Activated CD4-positive, alpha-beta T cell treated with anti-CD3 and anti-CD28 coated beads for 36 hours (primary cell): ENCODE measurements at regions not wholly inside any gene's neighbourhood (a gene's known extent, or its start where the extent isn't known, plus 50 kb on each side); places are given as distances from the start of the nearest gene placed in this dataset.
"Not testable (repeated sequence)": the region's sequence is repeated elsewhere in the genome, so short reads cannot be mapped to it uniquely, and the experiment has no call there.

Source experiments
- ATAC-seq: fragments of 200-7000 bp; cut with Tn5 transposase; one replicate; pipeline ENCODE4 v1.10.0; 2021; ENCODE audit warnings: mild to moderate bottlenecking, moderate library complexity
- CTCF ChIA-PET: fragments of 350-600 bp; sonication (Branson Sonifier 250); formaldehyde crosslinking; loops from one replicate; lab custom pipeline; 2021; ENCODE audit warnings: antibody characterized with exemption; lab: Charles Lee
- POLR2A ChIA-PET: fragments of 350-600 bp; sonication (Branson Sonifier 250); formaldehyde crosslinking; loops from one replicate; lab custom pipeline; 2021; ENCODE audit warnings: antibody characterized with exemption, inconsistent platforms; lab: Charles Lee
- DNase-seq: peaks from one replicate; pipeline ENCODE4 v3.0.0-alpha.2; 2020
- H3K27ac Mint-ChIP-seq: one replicate; pipeline ENCODE4 v1.8.0; 2021; ENCODE audit warnings: mixed read lengths
- H3K27me3 Mint-ChIP-seq: one replicate; pipeline ENCODE4 v1.8.0; 2021; ENCODE audit warnings: mixed read lengths
- H3K36me3 Mint-ChIP-seq: one replicate; pipeline ENCODE4 v1.8.0; 2021; ENCODE audit warnings: low read depth, mixed read lengths
- H3K4me1 Mint-ChIP-seq: one replicate; pipeline ENCODE4 v1.8.0; 2021; ENCODE audit warnings: mixed read lengths
- H3K4me3 Mint-ChIP-seq: one replicate; pipeline ENCODE4 v1.8.0; 2021; ENCODE audit warnings: mild to moderate bottlenecking, moderate library complexity, mixed read lengths
- H3K9me3 Mint-ChIP-seq: one replicate; pipeline ENCODE4 v1.8.0; 2021; ENCODE audit warnings: low read depth, mixed read lengths
- intact Hi-C, 2 experiments: fragments of 100-400 bp; cut with DNase I in 1 of 2; cut with micrococcal nuclease in 1 of 2; formaldehyde crosslinking; loops; one replicate each; pipeline versions ENCODE4 v1.14.2 to v1.15.1; 2022 to 2024; cut with DNase I, micrococcal nuclease

DNA sequence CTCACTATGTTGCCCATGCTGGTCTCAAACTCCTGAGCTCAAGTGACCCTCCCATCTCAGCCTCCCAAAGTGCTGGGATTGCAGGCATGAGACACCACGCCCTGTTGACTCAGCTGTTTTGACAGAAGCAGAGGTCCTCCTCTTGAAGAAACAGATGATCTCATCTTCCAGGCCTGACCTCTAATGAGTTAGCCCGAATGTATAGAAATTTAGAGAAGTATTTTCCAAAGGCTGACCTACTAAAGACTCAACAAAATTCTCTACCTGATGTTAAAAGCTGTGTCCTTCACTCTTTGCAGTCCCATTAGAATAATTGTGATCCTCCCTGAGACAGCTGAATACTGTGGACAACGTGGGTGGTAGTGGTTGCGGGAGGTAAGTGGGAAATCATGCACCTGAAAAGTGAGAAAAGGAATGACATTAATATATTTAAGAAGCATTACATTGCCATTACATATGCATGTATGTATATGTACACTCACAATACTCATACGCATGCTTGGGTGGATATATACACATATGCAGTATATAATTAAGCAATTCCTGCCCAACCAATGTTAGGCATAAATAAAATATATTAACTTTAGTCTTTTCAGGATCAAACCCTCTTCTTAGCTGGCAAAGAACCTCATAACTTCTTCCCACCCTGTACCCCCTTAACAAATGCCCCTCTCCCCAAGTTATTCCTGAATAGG is 204.6 kb upstream of the NR2F2 start:
- POLR2A ChIA-PET: no interaction called here
- H3K27me3 Mint-ChIP-seq: peaks cover 10% of the 10 kb centered on the region
- CTCF ChIA-PET: no interaction called here
- H3K4me3 Mint-ChIP-seq: no peak overlapping the region
- no peaks in the 10 kb centered on the region for H3K4me1 Mint-ChIP-seq
- no peak for DNase-seq
- no peak overlapping the region for H3K27ac Mint-ChIP-seq
- no peak for ATAC-seq
- no peaks in the 10 kb centered on the region for H3K9me3 Mint-ChIP-seq
- intact Hi-C loops: no loop called here
- H3K36me3 Mint-ChIP-seq: no peaks in the 10 kb centered on the region

GRCh38 chr15:96126859-96127258 is 203.6 kb upstream of the NR2F2 start:
- POLR2A ChIA-PET: no interaction called here
- Mint-ChIP-seq H3K4me1 (no peaks in the 10 kb centered on the region), H3K27me3 (peaks cover 10% of the 10 kb centered on the region), H3K36me3 (no peaks in the 10 kb centered on the region), H3K27ac (no peak overlapping the region), H3K4me3 (no peak overlapping the region), H3K9me3 (no peaks in the 10 kb centered on the region)
- intact Hi-C loops: no loop called here
- DNase-seq (no peak), ATAC-seq (no peak)
- CTCF ChIA-PET: no interaction called here

GRCh38 chr15:96130734-96131133 is 199.8 kb upstream of the NR2F2 start:
- POLR2A ChIA-PET: no interaction called here
- DNase-seq (no peak), ATAC-seq (no peak)
- Mint-ChIP-seq H3K36me3 (no peaks in the 10 kb centered on the region), H3K27ac (no peak overlapping the region), H3K27me3 (peaks cover 10% of the 10 kb centered on the region), H3K4me3 (no peak overlapping the region), H3K9me3 (no peaks in the 10 kb centered on the region), H3K4me1 (no peaks in the 10 kb centered on the region)
- CTCF ChIA-PET: no interaction called here
- intact Hi-C loops: no loop called here

DNA sequence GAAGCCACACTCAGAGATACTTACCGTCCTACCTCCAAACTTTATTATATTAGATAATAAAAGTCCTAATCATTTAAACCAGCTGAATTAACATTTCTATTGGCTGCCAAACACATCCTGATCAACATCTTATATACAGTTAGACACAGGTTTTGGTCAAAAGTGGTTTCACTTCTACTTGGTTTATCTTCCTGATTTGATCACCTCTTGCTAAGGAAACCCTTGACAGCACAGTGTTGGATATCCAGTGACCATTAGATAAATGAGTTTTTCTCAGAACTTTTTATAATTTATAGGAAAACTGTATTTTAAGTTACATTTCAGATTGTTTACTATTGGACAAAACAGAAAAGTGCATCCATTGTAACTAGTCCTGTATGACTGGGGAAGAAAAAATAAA is 198.4 kb upstream of the NR2F2 start:
- ChIA-PET POLR2A (no interaction called here), CTCF (no interaction called here)
- Mint-ChIP-seq H3K36me3 (no peaks in the 10 kb centered on the region), H3K9me3 (no peaks in the 10 kb centered on the region), H3K4me1 (no peaks in the 10 kb centered on the region), H3K4me3 (no peak overlapping the region), H3K27me3 (peaks cover under 1% of the 10 kb centered on the region), H3K27ac (no peak overlapping the region)
- DNase-seq (no peak), ATAC-seq (no peak)
- intact Hi-C loops: no loop called here

GRCh38 chr15:96135166-96136093 is 195.1 kb upstream of the NR2F2 start:
- no peak for ATAC-seq
- POLR2A ChIA-PET: no interaction called here
- H3K27ac Mint-ChIP-seq: no peak overlapping the region
- H3K27me3 Mint-ChIP-seq: peaks cover 2% of the 10 kb centered on the region
- no peaks in the 10 kb centered on the region for H3K36me3 Mint-ChIP-seq
- CTCF ChIA-PET: no interaction called here
- H3K4me1 Mint-ChIP-seq: no peaks in the 10 kb centered on the region
- H3K4me3 Mint-ChIP-seq: no peak overlapping the region
- H3K9me3 Mint-ChIP-seq: no peaks in the 10 kb centered on the region
- no peak for DNase-seq
- intact Hi-C loops: loop anchor here in 1 of 2 experiments (2.0 kb wide), 1 partner anchor 71 kb away; no protein-coding TSS in a partner anchor

GRCh38 chr15:96138985-96139384 is 191.5 kb upstream of the NR2F2 start:
- Mint-ChIP-seq H3K27me3 (peaks cover 2% of the 10 kb centered on the region), H3K36me3 (no peaks in the 10 kb centered on the region), H3K27ac (no peak overlapping the region), H3K9me3 (no peaks in the 10 kb centered on the region), H3K4me1 (no peaks in the 10 kb centered on the region), H3K4me3 (no peak overlapping the region)
- POLR2A ChIA-PET: no interaction called here
- DNase-seq: no peak
- intact Hi-C loops: no loop called here
- CTCF ChIA-PET: no interaction called here
- ATAC-seq: no peak

GRCh38 chr15:96142498-96142897 is 188.0 kb upstream of the NR2F2 start:
- CTCF ChIA-PET: no interaction called here
- H3K4me1 Mint-ChIP-seq: no peaks in the 10 kb centered on the region
- H3K27me3 Mint-ChIP-seq: peaks cover 3% of the 10 kb centered on the region
- DNase-seq: no peak
- H3K36me3 Mint-ChIP-seq: no peaks in the 10 kb centered on the region
- no peak for ATAC-seq
- intact Hi-C loops: no loop called here
- H3K9me3 Mint-ChIP-seq: no peaks in the 10 kb centered on the region
- POLR2A ChIA-PET: no interaction called here
- no peak overlapping the region for H3K4me3 Mint-ChIP-seq
- no peak overlapping the region for H3K27ac Mint-ChIP-seq

DNA sequence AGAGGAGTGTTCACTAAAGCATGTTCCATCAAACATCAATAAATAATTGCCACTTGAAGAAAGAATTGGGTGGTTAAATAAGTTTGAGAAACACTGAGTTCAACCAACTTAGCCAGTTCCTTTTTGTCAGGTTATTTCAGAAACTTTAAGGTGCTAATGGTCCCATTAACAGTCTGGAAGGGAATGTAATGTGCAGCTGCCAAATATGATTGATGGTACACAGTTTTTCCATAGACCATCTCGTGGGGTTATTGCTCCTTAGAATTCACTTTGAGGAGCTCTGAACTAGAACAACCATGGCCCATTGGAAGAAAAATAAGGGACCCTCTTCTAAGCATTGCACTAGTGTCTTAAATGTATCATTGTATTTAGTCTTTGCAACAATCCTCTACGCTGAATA is 185.8 kb upstream of the NR2F2 start:
- Mint-ChIP-seq H3K4me3 (no peak overlapping the region), H3K9me3 (no peaks in the 10 kb centered on the region), H3K4me1 (no peaks in the 10 kb centered on the region), H3K27me3 (peaks cover 6% of the 10 kb centered on the region), H3K36me3 (no peaks in the 10 kb centered on the region), H3K27ac (no peak overlapping the region)
- POLR2A ChIA-PET: no interaction called here
- DNase-seq (no peak), ATAC-seq (no peak)
- intact Hi-C loops: loop anchor here in 1 of 2 experiments (5.0 kb wide), 1 partner anchor 53 kb away; no protein-coding TSS in a partner anchor
- CTCF ChIA-PET: no interaction called here

- DNase-seq (no peak), ATAC-seq (no peak)
- no peak overlapping the region for H3K27ac Mint-ChIP-seq
- POLR2A ChIA-PET: no interaction called here
- H3K9me3 Mint-ChIP-seq: no peaks in the 10 kb centered on the region
- CTCF ChIA-PET: no interaction called here
- peaks cover 6% of the 10 kb centered on the region for H3K27me3 Mint-ChIP-seq
- intact Hi-C loops: loop anchor here in 1 of 2 experiments (5.0 kb wide), 1 partner anchor 51 kb away; no protein-coding TSS in a partner anchor
- no peak overlapping the region for H3K4me3 Mint-ChIP-seq
- no peaks in the 10 kb centered on the region for H3K36me3 Mint-ChIP-seq
- no peaks in the 10 kb centered on the region for H3K4me1 Mint-ChIP-seq
Observed at GRCh38 chr15:96146726-96147125, 183.8 kb upstream of the NR2F2 start.

DNA sequence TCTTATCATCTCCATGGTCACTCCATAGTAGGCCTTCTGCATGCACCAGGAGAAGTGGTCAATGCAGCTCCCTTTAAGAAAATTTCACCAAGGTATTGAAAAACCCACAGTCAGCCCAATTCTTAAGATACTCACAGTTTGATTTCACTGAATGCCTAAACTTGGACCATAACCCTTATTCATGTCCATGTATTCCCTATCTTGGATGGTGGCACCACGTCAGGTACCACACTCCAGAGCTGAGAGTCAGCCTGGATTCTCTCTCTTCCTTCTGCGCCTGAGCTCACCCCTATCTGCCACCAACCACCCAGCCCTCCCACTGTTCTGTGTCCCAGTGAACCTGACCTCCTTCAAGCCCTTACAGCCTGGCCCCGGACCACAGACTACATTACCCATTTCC is 183.2 kb upstream of the NR2F2 start:
- Mint-ChIP-seq H3K4me3 (no peak overlapping the region), H3K4me1 (no peaks in the 10 kb centered on the region), H3K36me3 (no peaks in the 10 kb centered on the region), H3K27ac (no peak overlapping the region), H3K9me3 (no peaks in the 10 kb centered on the region), H3K27me3 (peaks cover 6% of the 10 kb centered on the region)
- POLR2A ChIA-PET: no interaction called here
- DNase-seq (no peak), ATAC-seq (no peak)
- CTCF ChIA-PET: no interaction called here
- intact Hi-C loops: loop anchor here in 1 of 2 experiments (5.0 kb wide), 1 partner anchor 50 kb away; no protein-coding TSS in a partner anchor

DNA sequence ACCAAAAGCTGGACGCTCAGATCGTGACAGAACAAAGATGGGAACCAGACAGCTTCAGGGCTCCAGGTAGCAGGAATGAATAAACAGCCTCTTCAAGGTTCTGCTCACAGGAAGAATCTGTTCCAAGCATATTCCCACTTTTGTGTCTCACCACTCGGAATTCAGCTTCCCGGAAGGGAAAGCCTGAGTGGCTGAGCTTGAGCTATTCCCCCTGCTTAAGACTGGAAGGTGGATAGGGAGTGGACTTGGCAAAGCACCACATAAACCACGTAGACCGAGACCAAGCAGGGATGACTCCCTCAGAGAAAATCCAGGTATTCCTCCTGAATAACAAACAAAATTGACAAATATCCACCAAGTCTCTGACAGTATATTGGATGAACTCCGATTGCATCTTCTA is 180.2 kb upstream of the NR2F2 start:
- intact Hi-C loops: no loop called here
- Mint-ChIP-seq H3K4me3 (no peak overlapping the region), H3K9me3 (no peaks in the 10 kb centered on the region), H3K27me3 (peaks cover 6% of the 10 kb centered on the region), H3K4me1 (no peaks in the 10 kb centered on the region), H3K27ac (no peak overlapping the region), H3K36me3 (no peaks in the 10 kb centered on the region)
- DNase-seq: no peak
- CTCF ChIA-PET: no interaction called here
- no peak for ATAC-seq
- POLR2A ChIA-PET: no interaction called here

DNA sequence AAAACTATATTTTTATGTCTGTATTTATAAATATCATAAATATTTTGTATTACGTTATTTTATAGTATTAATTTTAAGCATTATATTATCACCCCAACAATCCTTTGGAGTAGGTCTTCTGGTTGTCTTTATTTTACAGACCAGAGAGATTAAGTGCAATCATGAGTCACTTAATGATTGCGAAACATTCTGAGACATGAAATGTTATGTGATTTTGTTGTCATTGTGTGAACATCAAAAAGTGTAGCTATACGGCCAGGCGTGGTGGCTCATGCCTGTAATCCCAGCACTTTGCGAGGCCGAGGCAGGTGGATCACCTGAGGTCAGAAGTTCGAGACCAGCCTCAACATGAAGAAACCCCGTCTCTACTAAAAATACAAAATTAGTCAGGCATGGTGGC is 178.8 kb upstream of the NR2F2 start:
- H3K9me3 Mint-ChIP-seq, CTCF ChIA-PET, H3K4me3 Mint-ChIP-seq, H3K27ac Mint-ChIP-seq, H3K4me1 Mint-ChIP-seq, H3K27me3 Mint-ChIP-seq, H3K36me3 Mint-ChIP-seq, POLR2A ChIA-PET, ATAC-seq, DNase-seq, intact Hi-C loops: not testable (repeated sequence)
